ENCODE measurements at regions not wholly inside any gene's neighbourhood (a gene's known extent, or its start where the extent isn't known, plus 50 kb on each side); places are given as distances from the start of the nearest gene placed in this dataset.
A peak's percentile ranks its signal among the peaks of the same experiment; 100 is the strongest.
"Not testable (repeated sequence)": the region's sequence is repeated elsewhere in the genome, so short reads cannot be mapped to it uniquely, and the experiment has no call there.

GRCh38 chr2:186339716-186340115, 146.3 kb upstream of the ZC3H15 start:
- TF ChIP-seq CTCF (IDR thresholded peaks at IDR 0.05; ENCODE audit: low read depth, low read length): no peak
- in situ Hi-C loops (cut with HindIII; ENCODE audit: low sequenced_read_pairs): no loop called here
- DNase-seq (ENCODE audit: low read depth, low spot score): peak; percentile 27

GRCh38 chr2:186342029-186342428, 144.0 kb upstream of the ZC3H15 start:
- no peak for TF ChIP-seq CTCF (IDR thresholded peaks at IDR 0.05; ENCODE audit: low read depth, low read length)
- no peak for DNase-seq (ENCODE audit: low read depth, low spot score)
- H3K4me3 ChIP-seq (ENCODE audit: low read depth, low read length): no peak overlapping the region
- in situ Hi-C loops (cut with HindIII; ENCODE audit: low sequenced_read_pairs): no loop called here

More at GRCh38 chr2:186339716-186340115, 146.3 kb upstream of the ZC3H15 start:
- no peak overlapping the region for H3K4me3 ChIP-seq (ENCODE audit: low read depth, low read length)

GRCh38 chr2:186345745-186346144, 140.3 kb upstream of the ZC3H15 start:
- no peak overlapping the region for H3K4me3 ChIP-seq (ENCODE audit: low read depth, low read length)
- in situ Hi-C loops (cut with HindIII; ENCODE audit: low sequenced_read_pairs): no loop called here
- no peak for TF ChIP-seq CTCF (IDR thresholded peaks at IDR 0.05; ENCODE audit: low read depth, low read length)
- no peak for DNase-seq (ENCODE audit: low read depth, low spot score)

- in situ Hi-C loops (cut with HindIII; ENCODE audit: low sequenced_read_pairs): no loop called here
- no peak for TF ChIP-seq CTCF (IDR thresholded peaks at IDR 0.05; ENCODE audit: low read depth, low read length)
- no peak overlapping the region for H3K4me3 ChIP-seq (ENCODE audit: low read depth, low read length)
- no peak for DNase-seq (ENCODE audit: low read depth, low spot score)
Measured at GRCh38 chr2:186346216-186346615, 139.8 kb upstream of the ZC3H15 start.

DNA sequence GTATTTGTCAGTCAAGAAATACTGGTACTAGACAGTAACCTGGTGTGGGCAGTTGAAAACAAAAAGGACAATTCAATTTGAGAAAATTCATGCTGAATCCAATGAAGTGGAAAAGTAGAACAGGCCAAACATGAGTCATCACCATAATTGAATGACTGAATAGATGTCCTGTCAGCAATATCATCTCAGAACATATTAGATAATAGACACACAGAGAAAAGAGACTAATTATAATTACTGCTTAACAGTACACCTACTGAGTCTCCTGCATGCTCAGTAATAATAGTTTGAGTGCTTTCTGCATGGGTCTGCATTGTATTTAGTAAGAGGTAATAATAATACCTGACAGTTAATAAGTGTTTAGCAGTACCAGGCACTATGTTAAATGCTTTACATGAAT, 138.6 kb upstream of the ZC3H15 start:
- in situ Hi-C loops (cut with HindIII; ENCODE audit: low sequenced_read_pairs): no loop called here
- TF ChIP-seq CTCF (IDR thresholded peaks at IDR 0.05; ENCODE audit: low read depth, low read length): no peak
- no peak overlapping the region for H3K4me3 ChIP-seq (ENCODE audit: low read depth, low read length)
- DNase-seq (ENCODE audit: low read depth, low spot score): peak; percentile 31

GRCh38 chr2:186348200-186348599, 137.9 kb upstream of the ZC3H15 start:
- in situ Hi-C loops (cut with HindIII; ENCODE audit: low sequenced_read_pairs): no loop called here
- no peak for TF ChIP-seq CTCF (IDR thresholded peaks at IDR 0.05; ENCODE audit: low read depth, low read length)
- DNase-seq (ENCODE audit: low read depth, low spot score): no peak
- H3K4me3 ChIP-seq (ENCODE audit: low read depth, low read length): no peak overlapping the region

GRCh38 chr2:186349508-186349907, 136.6 kb upstream of the ZC3H15 start:
- no peak overlapping the region for H3K4me3 ChIP-seq (ENCODE audit: low read depth, low read length)
- TF ChIP-seq CTCF (IDR thresholded peaks at IDR 0.05; ENCODE audit: low read depth, low read length): no peak
- DNase-seq (ENCODE audit: low read depth, low spot score): peak; percentile 85
- in situ Hi-C loops (cut with HindIII; ENCODE audit: low sequenced_read_pairs): no loop called here

- DNase-seq (ENCODE audit: low read depth, low spot score); in situ Hi-C loops (cut with HindIII; ENCODE audit: low sequenced_read_pairs); H3K4me3 ChIP-seq (ENCODE audit: low read depth, low read length): not testable (repeated sequence)
Measured at GRCh38 chr2:186354160-186354559, 131.9 kb upstream of the ZC3H15 start.
